Right lobe of liver (tissue), 4 donors: ENCODE measurements at regions not wholly inside any gene's neighbourhood (a gene's known extent, or its start where the extent isn't known, plus 50 kb on each side); places are given as distances from the start of the nearest gene placed in this dataset.

Experiments
- POLR2A ChIP-seq: fragments of 450-650 bp; IDR thresholded peaks from one replicate; pipeline ENCODE4 v1.6.1; 2017; ENCODE audit warnings: antibody characterized with exemption, mild to moderate bottlenecking
- TF ChIP-seq, protein P1 (sequence below), 4 donors: fragments of 200-600 bp in 3 of 4; fragments of 450-650 bp in 1 of 4; IDR thresholded peaks; one replicate each; pipeline versions ENCODE4 v1.5.1 to v1.8.0; 2016 to 2022; ENCODE audit warnings: antibody characterized with exemption in 4 of 4, mild to moderate bottlenecking in 2 of 4
- donor health status: DM: no; HTN: no; CAD: no.
- donor health status: DM: no; HTN: no; CAD: no.
- donor health status: DM: no; HTN: yes; CAD: no.

DNA sequence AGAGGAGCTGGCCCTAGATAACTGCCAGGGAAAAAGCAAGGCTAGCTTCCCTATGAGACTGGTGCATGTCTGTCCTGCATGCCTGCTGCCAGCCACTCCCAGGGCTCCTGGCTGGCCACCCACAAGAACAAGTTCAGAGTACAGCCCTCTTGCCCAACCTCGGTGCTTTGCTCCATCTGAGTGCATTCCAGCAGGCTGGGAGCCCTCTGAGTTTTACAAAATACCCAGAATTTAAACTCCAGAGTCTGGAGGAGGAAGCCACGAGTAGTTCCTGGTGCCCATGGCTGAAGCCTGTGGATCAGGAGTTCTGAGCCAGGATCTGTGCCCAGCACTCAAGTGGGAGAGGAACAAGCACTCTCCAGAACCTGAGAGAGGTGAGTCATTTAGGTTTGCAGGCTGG is 111.6 kb downstream of the MAGEE2 start:
- TF ChIP-seq, protein P1, sequence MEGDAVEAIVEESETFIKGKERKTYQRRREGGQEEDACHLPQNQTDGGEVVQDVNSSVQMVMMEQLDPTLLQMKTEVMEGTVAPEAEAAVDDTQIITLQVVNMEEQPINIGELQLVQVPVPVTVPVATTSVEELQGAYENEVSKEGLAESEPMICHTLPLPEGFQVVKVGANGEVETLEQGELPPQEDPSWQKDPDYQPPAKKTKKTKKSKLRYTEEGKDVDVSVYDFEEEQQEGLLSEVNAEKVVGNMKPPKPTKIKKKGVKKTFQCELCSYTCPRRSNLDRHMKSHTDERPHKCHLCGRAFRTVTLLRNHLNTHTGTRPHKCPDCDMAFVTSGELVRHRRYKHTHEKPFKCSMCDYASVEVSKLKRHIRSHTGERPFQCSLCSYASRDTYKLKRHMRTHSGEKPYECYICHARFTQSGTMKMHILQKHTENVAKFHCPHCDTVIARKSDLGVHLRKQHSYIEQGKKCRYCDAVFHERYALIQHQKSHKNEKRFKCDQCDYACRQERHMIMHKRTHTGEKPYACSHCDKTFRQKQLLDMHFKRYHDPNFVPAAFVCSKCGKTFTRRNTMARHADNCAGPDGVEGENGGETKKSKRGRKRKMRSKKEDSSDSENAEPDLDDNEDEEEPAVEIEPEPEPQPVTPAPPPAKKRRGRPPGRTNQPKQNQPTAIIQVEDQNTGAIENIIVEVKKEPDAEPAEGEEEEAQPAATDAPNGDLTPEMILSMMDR (IDR thresholded peaks at IDR 0.05), result no peak
- no peak for TF ChIP-seq POLR2A
